H1 (cell line): ENCODE measurements at regions not wholly inside any gene's neighbourhood (a gene's known extent, or its start where the extent isn't known, plus 50 kb on each side); places are given as distances from the start of the nearest gene placed in this dataset.
A peak's percentile ranks its signal among the peaks of the same experiment; 100 is the strongest.

Experiments used
- CTCF ChIA-PET: fragments of 300-600 bp; sonication (Branson Sonifier 250); formaldehyde crosslinking; loops from one replicate; lab custom pipeline; 2021; ENCODE audit not compliant: partially characterized antibody; lab: Charles Lee
- POLR2A ChIA-PET: fragments of 300-600 bp; sonication (Branson Sonifier 250); formaldehyde crosslinking; loops from one replicate; lab custom pipeline; 2021; ENCODE audit warnings: inconsistent platforms; ENCODE audit not compliant: partially characterized antibody; lab: Charles Lee
- DNase-seq, 2 experiments: peaks; one replicate each; pipeline versions ENCODE4 v3.0.0 to v3.0.0-alpha.2; 2010 to 2022; ENCODE audit warnings: low spot score in 2 of 2, low read depth in 1 of 2, mixed read lengths in 1 of 2
- FAIRE-seq: peaks from 2 replicates; lab custom pipeline; 2011; peaks lifted over from hg19 to GRCh38; lab: Jason Lieb, UNC
- H2AFZ ChIP-seq: 2 replicates; pipeline ENCODE4 v1.8.1; 2012; ENCODE audit warnings: low read length, inconsistent platforms
- H2AK5ac ChIP-seq: 2 replicates; pipeline ENCODE4 v1.6.1; 2013; ENCODE audit warnings: low read depth, low read length
- H2BK120ac ChIP-seq: replicated peaks from 2 replicates; pipeline ENCODE3; 2013; ENCODE audit warnings: low read depth, low read length, inconsistent platforms
- H2BK12ac ChIP-seq: 2 replicates; pipeline ENCODE4 v1.6.1; 2013; ENCODE audit warnings: low read depth, low read length
- H2BK15ac ChIP-seq: 2 replicates; pipeline ENCODE4 v1.6.1; 2013; ENCODE audit warnings: low read length
- H2BK20ac ChIP-seq: 2 replicates; pipeline ENCODE4 v1.6.1; 2013; ENCODE audit warnings: low read length
- H2BK5ac ChIP-seq: 2 replicates; pipeline ENCODE4 v1.6.1; 2013; ENCODE audit warnings: low read depth, low read length
- H3K14ac ChIP-seq: 2 replicates; pipeline ENCODE4 v1.6.1; 2013; ENCODE audit warnings: inconsistent platforms; ENCODE audit not compliant: insufficient read length
- H3K18ac ChIP-seq: 2 replicates; pipeline ENCODE4 v1.6.1; 2013; ENCODE audit warnings: low read length; ENCODE audit errors: extremely low read depth
- H3K23ac ChIP-seq: 2 replicates; pipeline ENCODE4 v1.6.1; 2013; ENCODE audit warnings: inconsistent platforms; ENCODE audit not compliant: insufficient read length
- H3K23me2 ChIP-seq: 2 replicates; pipeline ENCODE4 v1.6.1; 2013; ENCODE audit warnings: low read depth, low read length
- H3K27ac ChIP-seq: 2 replicates; pipeline ENCODE4 v1.6.1; 2011; ENCODE audit warnings: low read depth, low read length, inconsistent platforms
- H3K27me3 ChIP-seq, 4 experiments: replicated peaks in 1 of 4; 1 replicate in 1 of 4; 2 replicates in 3 of 4; pipeline versions ENCODE4 v1.6.1 to v1.8.1; 2011 to 2013; ENCODE audit warnings: low read length in 3 of 4, mild to moderate bottlenecking in 3 of 4, inconsistent platforms in 2 of 4, mixed read lengths in 2 of 4, moderate library complexity in 1 of 4; ENCODE audit not compliant: control insufficient read depth in 3 of 4, insufficient read depth in 3 of 4; ENCODE audit errors: extremely low read depth in 1 of 4
- H3K36me3 ChIP-seq, 4 experiments: 2 replicates each; pipeline versions ENCODE4 v1.6.1 to v1.8.1; 2011 to 2013; ENCODE audit warnings: mild to moderate bottlenecking in 4 of 4, low read length in 3 of 4, moderate library complexity in 2 of 4, control low read depth in 1 of 4, inconsistent platforms in 1 of 4; ENCODE audit not compliant: insufficient read depth in 4 of 4, control insufficient read depth in 2 of 4
- H3K4ac ChIP-seq: replicated peaks from 2 replicates; pipeline ENCODE3; 2013; ENCODE audit warnings: low read length, low read depth, mixed read lengths, inconsistent platforms; ENCODE audit not compliant: insufficient read length
- H3K4me1 ChIP-seq, 4 experiments: replicated peaks in 1 of 4; 1 replicate in 1 of 4; 2 replicates in 3 of 4; pipeline versions ENCODE4 v1.6.1 to v1.8.1; 2011 to 2013; ENCODE audit warnings: low read length in 3 of 4, inconsistent platforms in 2 of 4, mixed read lengths in 1 of 4; ENCODE audit not compliant: insufficient read depth in 4 of 4, control insufficient read depth in 3 of 4
- H3K4me2 ChIP-seq, 2 experiments: 2 replicates each; pipeline versions ENCODE4 v1.6.1 to v1.8.1; 2011 to 2013; ENCODE audit warnings: low read depth in 2 of 2, low read length in 2 of 2, control low read depth in 1 of 2, inconsistent platforms in 1 of 2, mild to moderate bottlenecking in 1 of 2; ENCODE audit not compliant: insufficient read depth in 1 of 2
- H3K4me3 ChIP-seq, 4 experiments: fragments of 200-600, 300-600 bp in 1 of 4; sonication (generic), shearing (Covaris generic), sonication (Bioruptor Twin) in 1 of 4; 2 replicates each; pipeline versions ENCODE4 v1.5.1 to v1.8.1; 2011 to 2016; ENCODE audit warnings: low read length in 4 of 4, low read depth in 3 of 4, control low read depth in 2 of 4, inconsistent platforms in 2 of 4, mild to moderate bottlenecking in 2 of 4, mixed read lengths in 1 of 4, moderate library complexity in 1 of 4; ENCODE audit not compliant: insufficient read depth in 2 of 4; ENCODE audit errors: extremely low read depth in 1 of 4
- H3K56ac ChIP-seq: replicated peaks from 2 replicates; pipeline ENCODE3; 2013; ENCODE audit warnings: low read depth, mild to moderate bottlenecking, mixed read lengths, low read length, inconsistent platforms; ENCODE audit not compliant: insufficient read length
- H3K79me1 ChIP-seq: 2 replicates; pipeline ENCODE4 v1.6.1; 2013; ENCODE audit warnings: low read depth, low read length, control low read depth
- H3K79me2 ChIP-seq, 2 experiments: 2 replicates each; pipeline versions ENCODE4 v1.6.1 to v1.8.1; 2012 to 2013; ENCODE audit warnings: low read length in 2 of 2, mild to moderate bottlenecking in 2 of 2, inconsistent platforms in 1 of 2; ENCODE audit not compliant: insufficient read depth in 2 of 2, control insufficient read depth in 1 of 2
- H3K9ac ChIP-seq, 4 experiments: replicated peaks in 1 of 4; 1 replicate in 1 of 4; 2 replicates in 3 of 4; pipeline versions ENCODE4 v1.6.1 to v1.8.1; 2011 to 2013; ENCODE audit warnings: low read depth in 3 of 4, low read length in 3 of 4, control low read depth in 2 of 4, mild to moderate bottlenecking in 2 of 4, moderate library complexity in 2 of 4, inconsistent platforms in 1 of 4; ENCODE audit errors: extremely low read depth in 1 of 4
- H3K9me3 ChIP-seq, 2 experiments: 2 replicates each; pipeline versions ENCODE4 v1.6.1 to v1.8.1; 2012 to 2013; ENCODE audit warnings: mild to moderate bottlenecking in 2 of 2, moderate library complexity in 2 of 2, control low read depth in 1 of 2, inconsistent platforms in 1 of 2, low read depth in 1 of 2, low read length in 1 of 2, mixed read lengths in 1 of 2; ENCODE audit not compliant: insufficient read depth in 2 of 2
- H4K20me1 ChIP-seq, 2 experiments: replicated peaks in 1 of 2; 2 replicates each; pipeline versions ENCODE3 to v1.8.1; 2011 to 2013; ENCODE audit warnings: inconsistent platforms in 2 of 2, low read length in 2 of 2, mild to moderate bottlenecking in 1 of 2; ENCODE audit not compliant: insufficient read depth in 2 of 2, control insufficient read depth in 1 of 2
- H4K5ac ChIP-seq: 2 replicates; pipeline ENCODE4 v1.6.1; 2013; ENCODE audit warnings: low read length, low read depth, mixed read lengths, inconsistent platforms; ENCODE audit not compliant: insufficient read length
- H4K8ac ChIP-seq: 2 replicates; pipeline ENCODE4 v1.8.0; 2013; ENCODE audit warnings: mild to moderate bottlenecking, moderate library complexity, low read length, inconsistent platforms; ENCODE audit not compliant: insufficient read depth; ENCODE audit errors: extremely low read depth
- H4K91ac ChIP-seq: replicated peaks from 2 replicates; pipeline ENCODE3; 2013; ENCODE audit warnings: low read length, mixed read lengths, inconsistent platforms; ENCODE audit not compliant: insufficient read length
- CTCF ChIP-seq, 3 experiments: IDR thresholded peaks; 1 replicate in 2 of 3; 2 replicates in 1 of 3; pipeline versions ENCODE4 v1.5.1 to v1.6.1; 2011; ENCODE audit warnings: low read length in 3 of 3, mild to moderate bottlenecking in 3 of 3, inconsistent platforms in 2 of 3, low read depth in 1 of 3, moderate library complexity in 1 of 3; ENCODE audit not compliant: insufficient read depth in 1 of 3; ENCODE audit errors: control extremely low read depth in 1 of 3
- E2F6 ChIP-seq: IDR thresholded peaks from 2 replicates; pipeline ENCODE4 v1.6.1; 2012; ENCODE audit warnings: inconsistent platforms
- NRF1 ChIP-seq: IDR thresholded peaks from 2 replicates; pipeline ENCODE4 v1.6.1; 2011; ENCODE audit warnings: mild to moderate bottlenecking, low read depth, low read length, improper control_type of control experiment
- POLR2A ChIP-seq, 2 experiments: IDR thresholded peaks; 1 replicate in 1 of 2; 2 replicates in 1 of 2; pipeline ENCODE4 v1.6.1; 2011; ENCODE audit warnings: low read depth in 2 of 2, low read length in 2 of 2, mild to moderate bottlenecking in 2 of 2; ENCODE audit errors: control extremely low read depth in 1 of 2
- WGBS, 2 experiments: shearing (Covaris generic) in 1 of 2; methylation state at CpG; one replicate each; pipeline versions ENCODE4 v1.1.6 to v1.1.7; 2013 to 2015; ENCODE audit warnings: low lambda C conversion rate in 2 of 2, mixed read lengths in 2 of 2, inconsistent platforms in 1 of 2, low coverage in 1 of 2, missing lambda C conversion rate in 1 of 2; ENCODE audit not compliant: insufficient replicate concordance in 2 of 2, insufficient coverage in 1 of 2, insufficient read length in 1 of 2; ENCODE audit errors: extremely low coverage in 1 of 2, missing lambda C conversion rate in 1 of 2; 5-methylcytosine and 5-hydroxymethylcytosine counted together

- no peak overlapping the region for H2BK120ac ChIP-seq
- H2AK5ac ChIP-seq, result peak overlapping the region; percentile 24; the same call in 1 of the 2 replicates
- peak overlapping the region; percentile 75 for H2BK20ac ChIP-seq
- no peaks in the 10 kb centered on the region for H3K79me1 ChIP-seq
- no peak overlapping the region for H3K56ac ChIP-seq
- peak overlapping the region; percentile 17; the same call in 1 of the 2 replicates for H2AFZ ChIP-seq
- no peak overlapping the region for H4K5ac ChIP-seq
- FAIRE-seq (no peak), DNase-seq (peak in 1 of 2 experiments; percentile 38)
- ChIA-PET POLR2A (interaction anchor here (1.5 kb wide), 1 partner anchor 20 kb away, joined by 4 read pairs; no protein-coding TSS in a partner anchor), CTCF (no interaction called here)
- no peak overlapping the region for H3K4me2 ChIP-seq
- H3K4me1 ChIP-seq, result no peaks in the 10 kb centered on the region
- H3K23ac ChIP-seq, result no peak overlapping the region
- TF ChIP-seq POLR2A (IDR thresholded peaks at IDR 0.05; ENCODE audit: control extremely low read depth in 1 of 2, low read depth in 2 of 2, low read length in 2 of 2) (no peak), NRF1 (no peak), CTCF (IDR thresholded peaks at IDR 0.05; ENCODE audit: control extremely low read depth in 1 of 3, insufficient read depth in 1 of 3, low read depth in 1 of 3, low read length in 3 of 3) (peak in 2 of 3 experiments; percentile 8 to 11; a peak in 2 of 4 replicates), E2F6 (no peak)
- peak overlapping the region; percentile 6; the same call in 1 of the 2 replicates for H3K18ac ChIP-seq
- no peak overlapping the region for H3K4me3 ChIP-seq
- WGBS, 2 experiments, result 82% methylated on average over 6 of the region's 6 CpGs; no CpG with 5 or more reads in 1 of the 2 experiments
- peak overlapping the region; percentile 95; the same call in 1 of the 2 replicates for H2BK12ac ChIP-seq
- no peaks in the 10 kb centered on the region for H3K79me2 ChIP-seq
- no peak overlapping the region for H3K4ac ChIP-seq
- H3K23me2 ChIP-seq, result no peaks in the 10 kb centered on the region
- no peak overlapping the region for H4K8ac ChIP-seq
- no peak overlapping the region for H3K9ac ChIP-seq
- H2BK15ac ChIP-seq, result peak overlapping the region; percentile 65; the same call in 1 of the 2 replicates
- H4K91ac ChIP-seq, result peak overlapping the region; percentile 91
- H3K14ac ChIP-seq, result no peak overlapping the region
- no peak overlapping the region; the same call in 1 of the 2 replicates for H2BK5ac ChIP-seq
- no peaks in the 10 kb centered on the region; a peak in 1 of 4 replicates for H3K9me3 ChIP-seq
- H3K36me3 ChIP-seq, result no peaks in the 10 kb centered on the region
- no peaks in the 10 kb centered on the region for H3K27me3 ChIP-seq
- H4K20me1 ChIP-seq, result no peaks in the 10 kb centered on the region
- no peak overlapping the region for H3K27ac ChIP-seq
Observed at GRCh38 chr7:138267934-138268333, 191.7 kb downstream of the AKR1D1 start.
